Hippocampal formation (tissue), 2 donors: ENCODE measurements at regions not wholly inside any gene's neighbourhood (a gene's known extent, or its start where the extent isn't known, plus 50 kb on each side); places are given as distances from the start of the nearest gene placed in this dataset.

Experiments used
- DNase-seq, 2 donors: peaks; one replicate each; lab custom pipeline; 2025; lab: John Stamatoyannopoulos, UW

DNA sequence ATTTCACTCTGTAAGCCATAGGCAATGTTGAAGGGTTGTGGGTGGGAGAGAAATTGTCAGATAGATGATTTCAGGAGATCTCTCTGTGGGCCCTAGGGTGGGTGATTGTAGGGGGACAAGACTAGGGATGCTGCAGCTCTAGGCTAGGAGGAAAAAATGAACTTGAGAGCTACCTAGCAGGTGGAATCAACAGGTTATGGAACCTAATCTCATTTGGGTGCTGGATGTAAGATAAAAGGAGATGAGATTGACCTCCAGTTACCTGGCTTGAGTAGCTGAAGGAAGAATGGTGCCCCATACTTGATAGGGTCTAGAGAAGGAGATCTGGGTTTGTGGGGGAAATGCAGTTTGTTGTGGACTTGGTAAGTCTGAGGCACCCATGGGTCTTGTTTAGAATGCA, 396.5 kb downstream of the RRAGC start:
- DNase-seq = no peak

DNA sequence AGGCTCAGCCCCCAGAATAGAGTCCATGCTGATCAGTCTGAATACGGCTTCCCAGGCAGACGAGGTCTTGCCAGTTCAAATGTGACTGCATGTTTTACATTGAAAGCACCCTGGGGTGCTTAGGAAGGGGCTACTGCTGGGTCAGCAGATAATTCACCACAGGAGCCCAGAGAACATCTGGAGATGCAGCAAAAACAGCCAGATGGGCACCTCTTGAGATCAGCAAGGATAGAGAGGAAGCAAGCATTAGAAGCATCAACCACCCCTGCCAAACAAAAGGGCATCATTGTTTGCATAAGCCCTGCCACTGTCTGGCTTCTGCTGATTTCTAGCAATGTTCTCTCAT, 403.1 kb downstream of the RRAGC start:
- DNase-seq = no peak

- DNase-seq = no peak
These were observed 403.6 kb downstream of the RRAGC start for GRCh38 chr1:38455829-38456530.

- no peak for DNase-seq
These were observed 404.7 kb downstream of the RRAGC start for GRCh38 chr1:38454749-38455441.

DNA sequence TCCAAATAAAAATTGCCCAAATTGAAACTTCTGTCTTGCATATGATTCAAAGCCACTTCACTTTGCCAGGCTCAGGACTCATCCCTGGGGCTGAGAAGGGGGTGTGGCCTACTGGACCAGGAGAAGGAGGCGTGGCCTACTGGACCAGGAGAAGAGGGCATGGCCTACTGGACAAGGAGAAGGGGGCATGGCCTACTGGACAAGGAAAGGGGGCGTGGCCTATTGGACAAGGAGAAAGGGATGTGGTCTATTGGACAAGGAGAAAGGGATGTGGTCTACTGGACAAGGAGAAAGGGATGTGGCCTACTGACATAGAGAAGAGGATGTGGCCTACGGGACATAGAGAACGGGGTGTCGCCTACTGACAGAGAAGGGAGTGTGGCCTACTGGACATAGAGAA, 405.3 kb downstream of the RRAGC start:
- DNase-seq = no peak

- no peak for DNase-seq
These were observed 405.7 kb upstream of the POU3F1 start for GRCh38 chr1:38452246-38452645.

GRCh38 chr1:38451541-38451993, 405.0 kb upstream of the POU3F1 start:
- peak; percentile 9 to 15 for DNase-seq

GRCh38 chr1:38448893-38449292, 402.3 kb upstream of the POU3F1 start:
- DNase-seq = no peak

- DNase-seq = no peak
These were observed 400.3 kb upstream of the POU3F1 start for GRCh38 chr1:38446936-38447335.

GRCh38 chr1:38444770-38445442, 398.3 kb upstream of the POU3F1 start:
- no peak for DNase-seq

DNA sequence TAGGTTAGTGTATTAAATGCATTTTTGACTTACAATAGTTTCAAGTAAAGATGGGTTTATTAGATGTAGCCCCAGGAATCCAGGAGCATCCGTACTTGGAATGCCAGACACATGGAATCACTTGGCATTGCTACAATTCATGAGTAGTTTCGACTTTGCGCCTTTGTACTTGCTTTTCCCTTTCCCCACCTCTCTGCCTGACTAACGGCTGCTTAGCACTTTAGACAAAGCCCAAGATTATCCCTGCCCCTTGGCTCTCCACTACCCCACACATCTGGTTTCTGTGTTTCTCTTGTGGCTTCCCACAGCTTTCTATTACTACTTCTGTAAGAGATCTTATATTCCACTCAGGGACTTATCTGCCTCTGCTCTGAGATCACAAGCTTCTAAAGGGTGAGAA, 397.7 kb upstream of the POU3F1 start:
- DNase-seq = no peak

DNA sequence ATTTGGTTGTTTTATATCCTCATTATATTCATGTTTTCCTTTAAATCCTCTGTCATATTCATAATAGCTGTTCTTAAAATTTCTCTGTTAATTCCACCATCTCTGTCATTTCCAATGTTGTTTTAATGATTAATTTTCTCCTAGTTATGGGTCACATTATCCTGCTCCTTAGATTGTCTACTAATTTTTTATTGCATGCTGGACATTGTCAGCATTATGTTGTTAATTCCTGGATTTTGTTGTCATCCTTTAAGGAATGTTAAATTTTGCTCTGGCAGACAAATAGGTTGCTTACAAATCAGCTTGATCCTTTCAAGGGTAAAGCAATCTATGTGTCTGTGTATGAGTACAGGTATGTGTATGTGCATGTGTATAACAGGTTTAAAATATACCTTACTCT, 393.8 kb upstream of the POU3F1 start:
- DNase-seq = no peak

DNA sequence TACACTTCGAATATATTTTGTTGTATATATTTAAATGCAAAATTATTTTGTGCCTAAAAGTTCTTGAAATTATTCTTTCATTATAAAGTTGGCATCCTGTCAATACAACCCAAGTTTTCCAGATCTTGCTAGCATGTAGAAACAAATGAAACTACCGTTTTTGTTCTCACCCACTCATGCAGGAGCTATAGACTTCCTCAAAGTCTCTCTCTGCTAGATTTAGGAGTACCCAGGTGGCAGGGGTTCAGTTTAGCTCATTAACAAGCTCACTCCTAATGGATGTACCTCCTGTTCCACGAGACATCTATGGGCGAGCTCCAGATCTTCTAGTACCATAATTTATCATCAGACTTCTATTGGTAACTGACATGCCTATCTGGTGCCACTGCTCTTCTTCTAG, 390.2 kb upstream of the POU3F1 start:
- DNase-seq = no peak

- DNase-seq = no peak
These were observed 389.4 kb upstream of the POU3F1 start for GRCh38 chr1:38436006-38436405.

GRCh38 chr1:38433084-38433722, 386.6 kb upstream of the POU3F1 start:
- DNase-seq = peak in 1 of 2 donors; percentile 3

GRCh38 chr1:38431535-38432376, 385.2 kb upstream of the POU3F1 start:
- DNase-seq = no peak

- no peak for DNase-seq
These were observed 384.4 kb upstream of the POU3F1 start for GRCh38 chr1:38430949-38431348.

DNA sequence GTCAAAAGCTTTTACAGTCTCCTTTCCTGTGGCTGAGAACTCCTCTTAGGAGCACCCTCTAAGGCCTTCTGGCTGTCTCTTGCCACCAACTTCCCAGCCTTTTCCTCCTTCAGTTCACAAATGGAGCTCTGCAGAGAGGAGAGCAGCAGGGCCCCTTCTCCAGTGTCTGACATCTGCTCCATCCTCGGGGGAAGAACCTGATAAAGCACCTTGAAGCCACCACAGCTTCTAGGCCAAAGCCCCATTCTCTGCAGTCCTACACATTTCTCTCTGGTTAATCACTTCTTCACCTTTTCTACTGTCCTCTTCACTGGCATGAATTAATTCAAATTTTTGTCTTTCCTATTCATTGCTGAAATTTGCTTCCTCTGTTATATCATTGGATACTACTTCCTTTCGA, 378.1 kb upstream of the POU3F1 start:
- DNase-seq = no peak

- DNase-seq = no peak
These were observed 374.1 kb upstream of the POU3F1 start for GRCh38 chr1:38420666-38421065.

DNA sequence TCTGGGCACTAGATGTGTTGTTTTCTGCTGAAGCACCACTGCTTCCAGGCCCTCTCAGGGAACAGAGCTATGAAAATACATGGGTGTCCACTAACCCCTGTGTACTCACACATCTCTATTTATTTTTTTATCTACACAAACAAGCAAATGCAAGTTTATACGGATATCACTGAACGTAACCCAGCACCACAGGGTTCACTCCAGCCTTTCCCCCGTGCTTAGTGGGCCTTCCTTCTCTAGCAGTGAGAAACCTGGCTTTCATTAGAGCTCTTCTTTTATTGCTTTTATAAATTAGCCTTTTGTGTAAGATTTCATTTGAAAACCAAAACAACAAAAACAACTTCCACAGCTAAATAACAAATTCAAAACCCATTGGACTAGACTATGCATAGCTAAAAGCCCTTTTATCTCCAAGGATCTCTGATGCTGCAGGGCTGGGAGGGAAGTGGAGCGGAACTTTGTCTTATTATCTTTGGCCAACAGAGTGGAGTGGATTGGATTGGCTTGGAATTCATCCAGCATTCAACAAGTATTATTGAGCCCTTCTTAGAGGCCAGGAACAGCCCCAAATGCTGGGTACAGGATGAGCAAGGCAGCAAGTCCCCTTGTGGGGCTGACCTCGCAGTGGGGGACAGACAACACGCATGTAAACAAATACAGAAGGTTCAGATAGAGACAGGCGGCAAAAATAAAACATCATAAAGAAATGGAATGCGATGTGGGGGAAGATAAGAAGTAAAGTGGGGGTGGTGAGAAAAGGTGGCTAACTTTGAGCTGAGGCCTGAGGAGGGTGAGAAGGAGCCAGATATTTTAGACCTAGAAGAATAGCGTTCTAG, 371.8 kb upstream of the POU3F1 start:
- DNase-seq = peak in 1 of 2 donors; percentile 65

DNA sequence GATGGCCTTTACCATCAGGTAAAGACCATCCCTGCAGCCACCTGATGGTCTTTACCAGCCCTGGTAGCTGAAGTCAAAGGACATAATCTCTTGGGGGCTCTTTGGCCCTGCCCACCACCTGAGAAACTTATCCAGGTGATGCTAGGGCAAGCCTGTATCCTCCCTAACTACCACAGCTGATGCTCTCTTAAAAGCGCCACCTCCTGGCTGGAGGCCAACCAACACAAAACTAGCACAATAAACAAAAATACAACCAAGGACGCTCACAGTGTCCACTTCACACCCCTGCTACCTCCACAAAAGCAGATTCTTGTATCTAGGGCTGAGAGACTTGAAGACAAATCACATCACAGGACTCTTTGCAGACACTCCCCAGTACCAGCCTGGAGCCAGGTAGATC, 357.1 kb upstream of the POU3F1 start:
- DNase-seq = no peak
